AG04450 (cell line): ENCODE measurements at regions not wholly inside any gene's neighbourhood (a gene's known extent, or its start where the extent isn't known, plus 50 kb on each side); places are given as distances from the start of the nearest gene placed in this dataset.

ENCODE experiments used
- CTCF ChIA-PET: fragments of 300-600, 350-600 bp; formaldehyde crosslinking; extraction: SDS; loops from one replicate; lab custom pipeline; 2022; ENCODE audit warnings: antibody characterized with exemption, inconsistent platforms; lab: Charles Lee
- POLR2A ChIA-PET: fragments of 350-600 bp; formaldehyde crosslinking; extraction: SDS; loops from one replicate; lab custom pipeline; 2021; ENCODE audit warnings: antibody characterized with exemption, inconsistent platforms; lab: Yijun Ruan, JAX
- DNase-seq: peaks from one replicate; pipeline ENCODE4 v3.0.0-alpha.2; 2011; ENCODE audit warnings: low read depth, low spot score
- H3K27ac ChIP-seq: one replicate; pipeline ENCODE4 v1.5.1; 2012; ENCODE audit warnings: low read depth, low read length, control low read depth
- H3K27me3 ChIP-seq: one replicate; pipeline ENCODE4 v1.6.0; 2012; ENCODE audit warnings: low read length; ENCODE audit not compliant: control insufficient read depth, insufficient read depth
- H3K4me3 ChIP-seq: 2 replicates; pipeline ENCODE4 v1.5.1; 2011; ENCODE audit warnings: mild to moderate bottlenecking, low read depth, low read length, control low read depth
- H3K9me3 ChIP-seq: 2 replicates; pipeline ENCODE4 v1.5.1; 2012; ENCODE audit warnings: low read length; ENCODE audit not compliant: control insufficient read depth, insufficient read depth
- TF ChIP-seq, protein P1 (sequence below): IDR thresholded peaks from 2 replicates; pipeline ENCODE4 v1.5.1; 2011; ENCODE audit warnings: low read depth, low read length, control low read depth, inconsistent platforms

DNA sequence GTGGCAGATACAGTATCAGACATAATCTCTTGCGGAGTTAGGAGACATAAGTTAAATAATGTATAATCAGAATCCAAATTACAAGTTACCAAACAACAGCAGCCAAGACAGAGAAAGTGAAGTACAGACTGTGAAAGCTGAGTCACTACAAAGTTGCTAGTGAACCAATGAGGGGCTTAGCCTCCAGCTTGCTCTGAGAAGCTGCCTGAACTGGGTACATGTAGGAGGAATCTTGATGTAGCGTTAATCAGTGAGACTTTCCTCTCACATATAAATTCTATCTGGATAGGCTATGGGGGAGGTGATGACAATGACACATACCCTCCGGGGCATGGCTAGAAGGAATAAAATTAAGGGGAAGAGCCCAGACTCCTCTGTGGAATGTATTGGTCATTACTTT is 1234.3 kb upstream of the DDX18 start:
- H3K27ac ChIP-seq, result no peak overlapping the region
- TF ChIP-seq, protein P1, sequence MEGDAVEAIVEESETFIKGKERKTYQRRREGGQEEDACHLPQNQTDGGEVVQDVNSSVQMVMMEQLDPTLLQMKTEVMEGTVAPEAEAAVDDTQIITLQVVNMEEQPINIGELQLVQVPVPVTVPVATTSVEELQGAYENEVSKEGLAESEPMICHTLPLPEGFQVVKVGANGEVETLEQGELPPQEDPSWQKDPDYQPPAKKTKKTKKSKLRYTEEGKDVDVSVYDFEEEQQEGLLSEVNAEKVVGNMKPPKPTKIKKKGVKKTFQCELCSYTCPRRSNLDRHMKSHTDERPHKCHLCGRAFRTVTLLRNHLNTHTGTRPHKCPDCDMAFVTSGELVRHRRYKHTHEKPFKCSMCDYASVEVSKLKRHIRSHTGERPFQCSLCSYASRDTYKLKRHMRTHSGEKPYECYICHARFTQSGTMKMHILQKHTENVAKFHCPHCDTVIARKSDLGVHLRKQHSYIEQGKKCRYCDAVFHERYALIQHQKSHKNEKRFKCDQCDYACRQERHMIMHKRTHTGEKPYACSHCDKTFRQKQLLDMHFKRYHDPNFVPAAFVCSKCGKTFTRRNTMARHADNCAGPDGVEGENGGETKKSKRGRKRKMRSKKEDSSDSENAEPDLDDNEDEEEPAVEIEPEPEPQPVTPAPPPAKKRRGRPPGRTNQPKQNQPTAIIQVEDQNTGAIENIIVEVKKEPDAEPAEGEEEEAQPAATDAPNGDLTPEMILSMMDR, result no peak
- H3K9me3 ChIP-seq, result peaks cover 16% of the 10 kb centered on the region
- ChIA-PET CTCF (no interaction called here), POLR2A (no interaction called here)
- DNase-seq, result no peak
- no peaks in the 10 kb centered on the region for H3K27me3 ChIP-seq
- H3K4me3 ChIP-seq, result no peak overlapping the region

DNA sequence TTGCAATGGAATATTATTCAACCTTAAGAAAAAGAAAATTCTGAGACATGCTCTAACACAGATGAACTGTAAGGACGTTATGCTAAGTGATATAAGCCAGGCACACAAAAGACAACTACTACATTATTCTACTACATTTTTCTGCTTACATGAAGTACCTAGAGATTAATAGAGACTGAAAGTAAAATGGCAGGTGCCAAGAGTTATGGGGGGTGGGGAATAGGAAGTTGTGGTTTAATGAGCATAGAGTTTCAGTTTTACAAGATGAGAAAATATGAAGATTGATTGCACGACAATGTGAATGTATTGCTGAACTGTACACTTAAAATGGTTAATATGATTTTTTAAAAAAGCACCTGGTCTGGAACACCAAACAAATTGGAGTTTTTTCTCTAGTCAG is 1231.6 kb upstream of the DDX18 start:
- Histone ChIP-seq H3K27ac (no peak overlapping the region), H3K27me3 (no peaks in the 10 kb centered on the region), H3K9me3 (peaks cover 3% of the 10 kb centered on the region; the same call in 1 of the 2 replicates), H3K4me3 (no peak overlapping the region)
- ChIA-PET POLR2A (no interaction called here), CTCF (no interaction called here)
- no peak for DNase-seq
- TF ChIP-seq, protein P1, result no peak

DNA sequence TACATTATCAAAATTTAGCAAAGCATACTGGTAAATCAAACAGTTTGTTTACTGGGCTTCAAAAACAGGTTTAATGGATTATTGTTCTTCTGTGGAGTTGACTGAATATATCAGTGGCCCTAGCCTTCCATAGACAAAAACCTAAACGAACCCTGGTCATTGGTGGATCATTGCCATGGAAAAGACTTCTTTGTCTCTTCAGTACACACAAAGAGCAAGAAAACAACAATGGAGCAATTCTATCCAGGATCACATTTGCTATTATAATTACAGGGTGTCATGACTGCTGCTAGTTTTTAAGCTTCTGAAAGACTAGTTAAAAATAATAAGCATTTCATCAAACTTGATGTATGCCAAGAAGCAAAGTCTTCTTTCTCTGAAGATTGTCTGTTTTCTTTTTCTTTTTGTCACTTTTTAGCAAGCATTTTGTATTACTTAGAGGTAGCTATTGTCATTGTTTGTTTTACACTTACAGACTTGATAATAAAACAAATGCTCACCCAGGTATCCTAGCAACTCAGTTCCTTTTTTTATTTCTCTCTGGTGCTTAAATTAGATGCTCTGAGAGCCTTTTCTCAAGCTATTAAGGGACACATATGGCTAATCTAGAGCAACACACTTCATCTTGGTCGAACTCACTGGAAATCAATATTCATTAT is 1228.7 kb upstream of the DDX18 start:
- H3K9me3 ChIP-seq, result peaks cover 11% of the 10 kb centered on the region
- TF ChIP-seq, protein P1, result no peak
- no peak for DNase-seq
- no peaks in the 10 kb centered on the region for H3K27me3 ChIP-seq
- H3K27ac ChIP-seq, result no peak overlapping the region
- ChIA-PET POLR2A (no interaction called here), CTCF (no interaction called here)
- no peak overlapping the region for H3K4me3 ChIP-seq

DNA sequence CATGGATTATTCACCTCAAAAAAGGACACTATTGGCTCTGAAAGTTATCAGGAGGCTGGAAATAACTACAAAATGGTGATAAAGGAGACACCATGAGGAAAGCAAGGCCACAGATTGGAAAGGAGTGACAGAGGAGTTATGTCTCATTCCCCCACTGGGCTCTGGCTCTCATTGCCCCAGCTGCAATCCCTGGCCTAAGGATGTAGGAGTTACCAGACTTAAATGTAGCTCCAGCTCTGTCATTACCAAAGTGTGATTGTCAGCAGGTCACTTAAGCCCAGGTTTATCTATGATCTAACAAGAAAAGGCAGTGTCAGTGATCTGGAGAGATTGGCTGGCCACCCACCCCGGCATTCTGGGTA is 1228.2 kb upstream of the DDX18 start:
- DNase-seq, result no peak
- CTCF ChIA-PET, result no interaction called here
- Histone ChIP-seq H3K9me3 (peaks cover 13% of the 10 kb centered on the region), H3K4me3 (no peak overlapping the region), H3K27ac (no peak overlapping the region), H3K27me3 (no peaks in the 10 kb centered on the region)
- POLR2A ChIA-PET, result no interaction called here
- TF ChIP-seq, protein P1, result no peak
